ENCODE measurements at regions not wholly inside any gene's neighbourhood (a gene's known extent, or its start where the extent isn't known, plus 50 kb on each side); places are given as distances from the start of the nearest gene placed in this dataset.

DNA sequence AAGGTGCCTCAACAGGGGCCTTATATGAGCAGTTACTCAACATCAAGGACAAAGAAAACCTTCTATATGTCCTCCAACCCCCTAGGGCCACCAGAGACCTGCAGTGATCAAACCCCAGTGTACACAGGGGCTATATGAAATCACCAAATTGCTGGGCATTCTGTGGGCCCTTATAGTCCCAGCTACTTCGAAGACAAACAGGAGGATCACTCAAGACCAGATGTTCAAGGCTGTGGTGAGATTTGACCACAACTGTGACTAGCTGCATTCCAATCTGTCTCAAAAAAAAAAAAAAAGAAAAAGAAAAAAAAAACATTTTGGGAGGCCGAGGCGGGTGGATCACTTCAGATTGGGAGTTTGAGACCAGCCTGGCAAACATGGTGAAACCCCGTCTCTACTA lies 51.0 kb upstream of the PRB2 start:
- peak; percentile 47 for DNase-seq (ENCODE audit: low read depth)
- H3K4me3 ChIP-seq (ENCODE audit: low read depth, low read length) = no peak overlapping the region
- TF ChIP-seq, protein P1, sequence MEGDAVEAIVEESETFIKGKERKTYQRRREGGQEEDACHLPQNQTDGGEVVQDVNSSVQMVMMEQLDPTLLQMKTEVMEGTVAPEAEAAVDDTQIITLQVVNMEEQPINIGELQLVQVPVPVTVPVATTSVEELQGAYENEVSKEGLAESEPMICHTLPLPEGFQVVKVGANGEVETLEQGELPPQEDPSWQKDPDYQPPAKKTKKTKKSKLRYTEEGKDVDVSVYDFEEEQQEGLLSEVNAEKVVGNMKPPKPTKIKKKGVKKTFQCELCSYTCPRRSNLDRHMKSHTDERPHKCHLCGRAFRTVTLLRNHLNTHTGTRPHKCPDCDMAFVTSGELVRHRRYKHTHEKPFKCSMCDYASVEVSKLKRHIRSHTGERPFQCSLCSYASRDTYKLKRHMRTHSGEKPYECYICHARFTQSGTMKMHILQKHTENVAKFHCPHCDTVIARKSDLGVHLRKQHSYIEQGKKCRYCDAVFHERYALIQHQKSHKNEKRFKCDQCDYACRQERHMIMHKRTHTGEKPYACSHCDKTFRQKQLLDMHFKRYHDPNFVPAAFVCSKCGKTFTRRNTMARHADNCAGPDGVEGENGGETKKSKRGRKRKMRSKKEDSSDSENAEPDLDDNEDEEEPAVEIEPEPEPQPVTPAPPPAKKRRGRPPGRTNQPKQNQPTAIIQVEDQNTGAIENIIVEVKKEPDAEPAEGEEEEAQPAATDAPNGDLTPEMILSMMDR (conservative IDR thresholded peaks at IDR 0.05; ENCODE audit: low read depth, low read length) = no peak

DNA sequence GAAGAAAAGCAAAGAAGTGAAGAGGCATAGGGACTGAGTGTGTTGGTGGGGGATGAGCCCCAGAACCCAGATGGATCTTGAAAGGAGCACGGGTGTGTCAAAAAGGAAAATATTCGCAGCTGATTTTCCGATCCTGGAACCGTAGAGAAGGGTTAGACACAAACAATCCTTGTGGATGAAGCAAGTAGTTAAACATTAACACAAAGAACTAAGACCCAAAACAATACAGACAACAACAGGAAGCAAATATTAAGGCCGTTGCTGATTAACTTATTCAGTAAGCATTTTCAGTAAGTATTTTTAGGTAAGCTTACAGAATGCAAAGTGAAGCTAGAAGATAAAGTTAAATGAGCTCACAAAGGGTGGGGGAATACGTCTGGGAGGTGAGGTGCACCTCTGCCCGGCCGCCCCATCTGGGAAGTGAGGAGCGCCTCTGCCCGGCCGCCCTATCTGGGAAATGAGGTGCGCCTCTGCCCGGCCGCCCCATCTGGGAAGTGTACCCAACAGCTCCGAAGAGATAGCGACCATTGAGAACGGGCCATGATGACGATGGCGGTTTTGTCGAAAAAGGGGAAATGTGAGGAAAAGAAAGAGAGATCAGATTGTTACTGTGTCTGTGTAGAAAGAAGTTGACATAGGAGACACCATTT lies 62.8 kb upstream of the PRB2 start:
- TF ChIP-seq, protein P1 (conservative IDR thresholded peaks at IDR 0.05; ENCODE audit: low read depth, low read length) = no peak
- DNase-seq (ENCODE audit: low read depth) = no peak
- no peak overlapping the region for H3K4me3 ChIP-seq (ENCODE audit: low read depth, low read length)

DNA sequence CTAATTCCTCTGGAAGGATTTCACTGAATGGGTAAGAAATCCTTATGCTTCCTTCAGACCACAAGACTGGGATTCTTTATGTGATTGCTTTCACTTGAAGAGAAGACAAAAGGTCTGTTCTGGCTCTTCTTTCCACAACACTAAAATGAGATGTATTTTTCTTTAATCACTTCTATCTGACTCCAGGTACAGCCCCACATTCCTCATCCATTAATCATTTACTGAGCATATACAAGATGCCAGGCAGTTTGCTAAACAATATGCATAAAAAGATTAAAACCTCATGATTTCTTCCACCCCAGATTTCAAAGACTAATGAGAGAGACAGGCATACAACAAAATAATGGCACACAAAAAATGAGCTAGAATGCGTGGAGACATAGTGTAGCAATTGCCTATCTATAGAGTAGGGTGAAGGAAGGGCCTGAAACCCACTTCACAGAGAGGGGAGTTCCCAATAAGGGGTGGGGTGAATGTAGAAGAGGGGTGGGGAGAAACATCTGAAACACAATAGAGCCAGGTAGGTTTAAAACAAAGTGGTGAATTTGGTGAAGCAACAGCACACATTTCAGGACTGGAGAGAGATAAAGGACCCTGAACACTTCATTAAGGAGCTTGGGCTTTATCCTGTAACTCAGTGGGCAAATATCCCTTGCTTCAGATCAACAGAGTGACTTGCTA lies 65.1 kb upstream of the PRB2 start:
- no peak overlapping the region for H3K4me3 ChIP-seq (ENCODE audit: low read depth, low read length)
- DNase-seq (ENCODE audit: low read depth) = peak; percentile 5
- TF ChIP-seq, protein P1 (conservative IDR thresholded peaks at IDR 0.05; ENCODE audit: low read depth, low read length) = no peak

DNA sequence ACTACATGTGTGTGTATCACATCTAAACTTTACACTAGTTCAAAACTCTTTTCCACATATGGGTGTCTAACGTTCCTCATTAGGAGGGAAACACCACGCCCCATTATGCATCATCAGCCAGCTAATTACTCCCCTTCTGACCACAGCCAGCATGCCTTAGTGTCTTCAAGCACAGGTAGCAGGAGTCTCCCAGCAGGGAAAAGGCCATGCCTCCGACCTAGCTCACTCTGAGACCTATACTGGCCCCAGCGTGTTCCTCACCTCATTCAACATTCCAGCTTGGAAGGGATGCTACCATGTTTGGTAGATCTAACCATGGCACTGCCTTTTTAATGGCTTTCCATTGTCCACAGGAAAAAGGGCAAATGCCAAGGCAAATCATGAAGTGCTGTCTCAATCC lies 66.1 kb upstream of the PRB2 start:
- no peak overlapping the region for H3K4me3 ChIP-seq (ENCODE audit: low read depth, low read length)
- TF ChIP-seq, protein P1 (conservative IDR thresholded peaks at IDR 0.05; ENCODE audit: low read depth, low read length) = no peak
- no peak for DNase-seq (ENCODE audit: low read depth)

DNA sequence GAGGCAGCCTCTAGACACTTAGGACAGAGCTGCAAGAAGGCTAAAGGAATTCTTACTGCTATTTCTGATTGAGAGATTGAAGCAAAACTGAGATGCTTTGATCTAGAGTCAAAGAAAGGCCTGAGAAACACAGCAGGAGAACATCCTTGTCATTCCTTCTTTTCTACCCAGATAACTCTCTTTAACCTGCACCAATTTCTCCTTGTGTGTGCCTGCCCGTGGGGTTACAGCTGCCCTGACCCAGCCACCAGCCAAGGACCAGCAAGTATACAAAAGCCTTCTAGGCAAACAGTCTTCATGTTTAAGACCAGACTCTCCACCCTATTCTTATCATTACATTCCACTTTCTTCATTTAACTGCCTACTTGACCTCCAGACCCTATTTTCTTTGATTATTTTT lies 81.7 kb upstream of the PRB2 start:
- no peak for DNase-seq (ENCODE audit: low read depth)
- no peak overlapping the region for H3K4me3 ChIP-seq (ENCODE audit: low read depth, low read length)
- TF ChIP-seq, protein P1 (conservative IDR thresholded peaks at IDR 0.05; ENCODE audit: low read depth, low read length) = no peak

DNA sequence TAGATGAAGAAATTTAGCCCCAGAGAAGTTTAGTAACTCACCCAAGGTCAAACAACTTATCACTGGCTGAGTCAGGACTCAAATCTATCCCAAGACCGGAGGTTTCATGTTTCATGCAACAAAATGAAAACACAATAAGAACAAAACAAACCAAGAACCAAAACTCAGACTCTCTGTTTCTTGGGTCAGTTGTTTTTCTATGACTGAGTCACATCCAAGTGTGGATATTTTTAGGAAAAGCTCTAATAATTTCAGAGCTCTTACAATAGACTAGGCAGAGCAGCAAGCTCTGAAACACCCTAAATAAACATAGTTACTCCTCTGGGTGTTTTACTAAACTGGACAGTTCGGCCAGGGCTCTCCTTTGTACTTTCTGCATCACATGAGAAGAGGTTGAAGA lies 87.6 kb upstream of the PRB2 start:
- peak; percentile 78 for DNase-seq (ENCODE audit: low read depth)
- no peak overlapping the region for H3K4me3 ChIP-seq (ENCODE audit: low read depth, low read length)
- TF ChIP-seq, protein P1 (conservative IDR thresholded peaks at IDR 0.05; ENCODE audit: low read depth, low read length) = no peak
